Trophoblast cell (in vitro differentiated cells and primary cell): ENCODE measurements at regions not wholly inside any gene's neighbourhood (a gene's known extent, or its start where the extent isn't known, plus 50 kb on each side); places are given as distances from the start of the nearest gene placed in this dataset.

ENCODE experiments used
- DNase-seq, 2 donors: peaks; one replicate each; pipeline ENCODE4 v3.0.0-alpha.2; 2016
- H2AFZ ChIP-seq: 2 replicates; pipeline ENCODE4 v1.6.1; 2013; ENCODE audit warnings: low read length, moderate library complexity, mild to moderate bottlenecking; ENCODE audit not compliant: insufficient read depth, poor library complexity
- H2AK5ac ChIP-seq: 2 replicates; pipeline ENCODE4 v1.6.1; 2013; ENCODE audit warnings: mild to moderate bottlenecking, low read length
- H2BK120ac ChIP-seq: 2 replicates; pipeline ENCODE4 v1.6.1; 2013; ENCODE audit warnings: low read length, mild to moderate bottlenecking, moderate library complexity; ENCODE audit not compliant: insufficient read depth, poor library complexity
- H2BK12ac ChIP-seq: 2 replicates; pipeline ENCODE4 v1.6.1; 2013; ENCODE audit warnings: mild to moderate bottlenecking, low read length, moderate library complexity
- H2BK5ac ChIP-seq: 2 replicates; pipeline ENCODE4 v1.6.1; 2013; ENCODE audit warnings: low read length, low read depth, moderate library complexity, mild to moderate bottlenecking; ENCODE audit not compliant: poor library complexity
- H3K14ac ChIP-seq: 2 replicates; pipeline ENCODE4 v1.6.1; 2013; ENCODE audit warnings: mild to moderate bottlenecking, low read length
- H3K18ac ChIP-seq: 2 replicates; pipeline ENCODE4 v1.6.1; 2013; ENCODE audit warnings: mild to moderate bottlenecking, low read length
- H3K23ac ChIP-seq: 2 replicates; pipeline ENCODE4 v1.6.1; 2013; ENCODE audit warnings: low read length
- H3K27ac ChIP-seq: 2 replicates; pipeline ENCODE4 v1.5.1; 2013; ENCODE audit warnings: low read depth, mild to moderate bottlenecking, inconsistent platforms, low read length, moderate library complexity
- H3K27me3 ChIP-seq: 2 replicates; pipeline ENCODE4 v1.6.1; 2013; ENCODE audit warnings: inconsistent platforms, mild to moderate bottlenecking, low read length, moderate library complexity; ENCODE audit not compliant: insufficient read depth
- H3K36me3 ChIP-seq, 2 experiments: 1 replicate in 1 of 2; 2 replicates in 1 of 2; pipeline ENCODE4 v1.6.1; 2013; ENCODE audit warnings: low read length in 2 of 2, mild to moderate bottlenecking in 2 of 2, moderate library complexity in 1 of 2; ENCODE audit not compliant: insufficient read depth in 2 of 2, control insufficient read depth in 1 of 2
- H3K4ac ChIP-seq: 2 replicates; pipeline ENCODE4 v1.6.1; 2013; ENCODE audit warnings: low read depth, mild to moderate bottlenecking, low read length, moderate library complexity
- H3K4me1 ChIP-seq, 2 experiments: 1 replicate in 1 of 2; 2 replicates in 1 of 2; pipeline ENCODE4 v1.6.1; 2013; ENCODE audit warnings: low read length in 2 of 2, mild to moderate bottlenecking in 2 of 2, moderate library complexity in 1 of 2; ENCODE audit not compliant: insufficient read depth in 2 of 2, control insufficient read depth in 1 of 2
- H3K4me2 ChIP-seq: 2 replicates; pipeline ENCODE4 v1.6.1; 2013; ENCODE audit warnings: inconsistent platforms, mild to moderate bottlenecking, low read length, moderate library complexity
- H3K4me3 ChIP-seq: 2 replicates; pipeline ENCODE4 v1.5.1; 2013; ENCODE audit warnings: mild to moderate bottlenecking, low read depth, low read length, inconsistent platforms
- H3K79me1 ChIP-seq: one replicate; pipeline ENCODE4 v1.6.1; 2013; ENCODE audit warnings: low read length
- H3K79me2 ChIP-seq: 2 replicates; pipeline ENCODE4 v1.6.1; 2013; ENCODE audit warnings: low read length, mild to moderate bottlenecking; ENCODE audit not compliant: control insufficient read depth, insufficient read depth, poor library complexity
- H3K9ac ChIP-seq: 2 replicates; pipeline ENCODE4 v1.6.1; 2013; ENCODE audit warnings: mild to moderate bottlenecking, low read length
- H3K9me3 ChIP-seq: 2 replicates; pipeline ENCODE4 v1.6.1; 2013; ENCODE audit warnings: low read depth, mild to moderate bottlenecking, control low read depth, inconsistent platforms, low read length; ENCODE audit not compliant: insufficient read depth
- H4K12ac ChIP-seq: 2 replicates; pipeline ENCODE4 v1.6.1; 2013; ENCODE audit warnings: low read depth, mild to moderate bottlenecking, low read length, moderate library complexity
- H4K8ac ChIP-seq: 2 replicates; pipeline ENCODE4 v1.6.1; 2013; ENCODE audit warnings: low read depth, mild to moderate bottlenecking, low read length, moderate library complexity
- H4K91ac ChIP-seq: one replicate; pipeline ENCODE4 v1.6.1; 2013; ENCODE audit warnings: low read depth, mild to moderate bottlenecking, low read length, moderate library complexity
- WGBS: extraction: QIAGEN DNeasy Blood & Tissue Kit; methylation state at CpG from one replicate; pipeline ENCODE4 v1.1.7; 2013; ENCODE audit warnings: missing lambda C conversion rate; ENCODE audit not compliant: insufficient read length, insufficient coverage; ENCODE audit errors: extremely low coverage; 5-methylcytosine and 5-hydroxymethylcytosine counted together

- no peaks in the 10 kb centered on the region for H3K4me1 ChIP-seq
- no peak overlapping the region for H3K4ac ChIP-seq
- no peak overlapping the region for H3K27ac ChIP-seq
- peaks cover 5% of the 10 kb centered on the region for H3K9me3 ChIP-seq
- H2BK12ac ChIP-seq = no peak overlapping the region
- H3K14ac ChIP-seq = no peak overlapping the region
- no peak overlapping the region for H2AK5ac ChIP-seq
- H3K4me3 ChIP-seq = no peak overlapping the region
- H2BK120ac ChIP-seq = no peak overlapping the region
- H4K12ac ChIP-seq = no peak overlapping the region
- no peak overlapping the region for H3K4me2 ChIP-seq
- H4K91ac ChIP-seq = no peak overlapping the region
- H2BK5ac ChIP-seq = no peak overlapping the region
- H3K18ac ChIP-seq = no peak overlapping the region
- no peak overlapping the region for H3K9ac ChIP-seq
- no peaks in the 10 kb centered on the region for H3K36me3 ChIP-seq
- H3K23ac ChIP-seq = no peak overlapping the region
- no peaks in the 10 kb centered on the region for H3K27me3 ChIP-seq
- H3K79me1 ChIP-seq = no peaks in the 10 kb centered on the region
- DNase-seq = no peak
- no peaks in the 10 kb centered on the region for H3K79me2 ChIP-seq
- no peak overlapping the region for H2AFZ ChIP-seq
- H4K8ac ChIP-seq = no peak overlapping the region
- no CpG with 5 or more reads among the region's 9 CpGs for WGBS
Measured at GRCh38 chr16:86216591-86216990, 293.7 kb upstream of the FOXF1 start.

DNA sequence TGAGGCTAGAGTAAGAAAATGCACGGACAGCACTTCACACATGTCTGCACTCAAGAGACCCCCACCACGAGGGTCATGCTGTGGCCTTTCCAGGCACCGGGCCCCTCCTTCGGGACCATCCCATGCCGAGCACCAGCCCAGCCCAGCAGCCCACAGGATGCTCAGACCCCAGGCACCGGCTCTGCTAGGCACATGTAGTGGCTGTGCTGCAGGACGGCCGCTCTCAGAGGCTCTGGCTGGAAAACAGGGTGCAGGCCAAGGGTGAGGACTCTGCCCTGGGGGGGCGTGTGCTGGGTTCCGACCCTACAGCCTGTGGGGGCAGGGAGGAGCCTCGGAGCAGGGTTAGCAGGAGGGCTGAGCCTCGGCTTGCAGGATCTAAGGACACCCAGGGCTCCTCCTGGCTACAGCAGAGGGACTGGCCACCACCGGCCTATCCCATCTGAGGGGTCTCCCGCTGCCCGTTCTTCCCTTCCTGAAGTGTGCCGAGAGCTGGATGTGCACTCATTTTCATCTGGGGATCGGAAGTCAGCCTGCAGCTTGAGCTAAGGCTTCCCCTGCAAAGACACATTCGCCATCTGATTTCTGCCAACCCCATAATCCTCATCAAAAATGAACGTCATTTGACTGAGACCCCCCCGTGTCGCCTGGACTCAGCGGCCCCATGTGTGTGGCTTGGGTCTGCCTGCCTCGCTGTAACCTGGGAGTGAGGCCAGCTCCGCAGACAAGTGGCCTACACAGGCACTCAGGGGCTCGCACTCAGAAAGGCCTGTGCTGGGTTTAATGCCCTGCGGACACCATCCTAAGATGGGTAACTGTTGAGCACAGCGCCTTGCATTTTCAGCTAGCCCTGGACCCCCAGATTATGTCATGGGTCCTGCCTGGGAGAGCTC is 293.1 kb upstream of the FOXF1 start:
- no peak overlapping the region for H4K91ac ChIP-seq
- no peaks in the 10 kb centered on the region for H3K27me3 ChIP-seq
- H3K4me2 ChIP-seq = no peak overlapping the region
- H3K79me2 ChIP-seq = no peaks in the 10 kb centered on the region
- no peak overlapping the region for H3K9ac ChIP-seq
- no peak overlapping the region for H4K12ac ChIP-seq
- H3K36me3 ChIP-seq = no peaks in the 10 kb centered on the region
- no peak overlapping the region for H3K27ac ChIP-seq
- H2BK120ac ChIP-seq = no peak overlapping the region
- no peak overlapping the region for H2AFZ ChIP-seq
- no peak overlapping the region for H2BK5ac ChIP-seq
- no peak overlapping the region for H2AK5ac ChIP-seq
- WGBS = no CpG with 5 or more reads among the region's 27 CpGs
- no peak overlapping the region for H4K8ac ChIP-seq
- no peak overlapping the region for H3K23ac ChIP-seq
- no peak for DNase-seq
- no peak overlapping the region for H3K18ac ChIP-seq
- no peaks in the 10 kb centered on the region for H3K4me1 ChIP-seq
- no peak overlapping the region for H3K14ac ChIP-seq
- peaks cover 3% of the 10 kb centered on the region for H3K9me3 ChIP-seq
- H2BK12ac ChIP-seq = no peak overlapping the region
- no peak overlapping the region for H3K4ac ChIP-seq
- H3K79me1 ChIP-seq = no peaks in the 10 kb centered on the region
- no peak overlapping the region for H3K4me3 ChIP-seq

GRCh38 chr16:86217891-86218270 is 292.4 kb upstream of the FOXF1 start:
- no peak overlapping the region for H2BK120ac ChIP-seq
- no peak overlapping the region for H3K9ac ChIP-seq
- no peak overlapping the region for H2AFZ ChIP-seq
- no peak overlapping the region for H3K18ac ChIP-seq
- H3K4me2 ChIP-seq = no peak overlapping the region
- no peak overlapping the region for H3K4me3 ChIP-seq
- H4K91ac ChIP-seq = no peak overlapping the region
- no peak overlapping the region for H4K8ac ChIP-seq
- no peak overlapping the region for H4K12ac ChIP-seq
- no CpG with 5 or more reads among the region's 7 CpGs for WGBS
- H2BK12ac ChIP-seq = no peak overlapping the region
- H3K4me1 ChIP-seq = no peaks in the 10 kb centered on the region
- H3K79me1 ChIP-seq = no peaks in the 10 kb centered on the region
- H3K79me2 ChIP-seq = no peaks in the 10 kb centered on the region
- no peaks in the 10 kb centered on the region for H3K27me3 ChIP-seq
- no peak overlapping the region for H3K27ac ChIP-seq
- H3K9me3 ChIP-seq = no peaks in the 10 kb centered on the region
- H2AK5ac ChIP-seq = no peak overlapping the region
- H3K4ac ChIP-seq = no peak overlapping the region
- DNase-seq = no peak
- H2BK5ac ChIP-seq = no peak overlapping the region
- no peaks in the 10 kb centered on the region for H3K36me3 ChIP-seq
- H3K14ac ChIP-seq = no peak overlapping the region
- H3K23ac ChIP-seq = no peak overlapping the region

- Histone ChIP-seq H2BK5ac (no peak overlapping the region), H3K14ac (no peak overlapping the region), H2AK5ac (no peak overlapping the region), H3K4me3 (no peak overlapping the region), H3K23ac (no peak overlapping the region), H3K18ac (no peak overlapping the region), H2BK12ac (no peak overlapping the region), H3K79me1 (no peaks in the 10 kb centered on the region), H3K27me3 (no peaks in the 10 kb centered on the region), H4K12ac (no peak overlapping the region), H3K36me3 (no peaks in the 10 kb centered on the region), H3K4me2 (no peak overlapping the region), H2AFZ (no peak overlapping the region), H3K27ac (no peak overlapping the region), H3K4me1 (no peaks in the 10 kb centered on the region), H2BK120ac (no peak overlapping the region), H3K9ac (no peak overlapping the region), H4K91ac (no peak overlapping the region), H4K8ac (no peak overlapping the region), H3K9me3 (no peaks in the 10 kb centered on the region), H3K4ac (no peak overlapping the region), H3K79me2 (no peaks in the 10 kb centered on the region)
- DNase-seq = no peak
- no CpG with 5 or more reads among the region's 9 CpGs for WGBS
Measured at GRCh38 chr16:86218479-86219170, 291.7 kb upstream of the FOXF1 start.
